ENCODE measurements at regions not wholly inside any gene's neighbourhood (a gene's known extent, or its start where the extent isn't known, plus 50 kb on each side); places are given as distances from the start of the nearest gene placed in this dataset.

DNA sequence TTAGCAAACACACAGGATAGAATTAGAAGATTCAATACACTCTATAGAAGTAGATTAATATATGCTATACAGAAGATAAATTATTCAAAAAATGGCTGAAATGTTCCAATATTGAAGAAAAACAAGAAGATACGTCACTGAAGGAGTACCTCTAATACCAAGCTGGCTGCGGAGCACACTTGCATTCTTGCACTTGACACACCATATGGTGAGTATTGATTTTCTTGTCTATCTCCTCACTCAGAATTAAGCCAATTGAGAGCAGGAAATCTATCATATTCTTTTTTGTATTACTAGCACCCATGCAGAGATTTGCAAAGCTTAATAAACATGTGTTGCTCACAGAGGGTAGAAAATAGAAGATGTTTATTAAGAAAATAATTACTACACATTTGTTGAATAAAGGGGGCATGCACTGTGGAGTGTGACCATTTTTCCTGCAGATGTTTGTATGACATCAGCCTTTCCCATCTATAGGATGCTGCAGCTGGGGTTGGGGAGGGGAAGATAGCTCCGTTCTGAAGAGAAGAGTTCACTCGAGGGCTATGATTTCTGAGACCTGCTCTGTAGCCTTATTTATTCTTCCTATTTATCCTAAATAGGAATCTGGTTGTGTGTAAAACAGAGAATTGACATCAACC is 318.1 kb downstream of the HHIPL2 start:
- H3K27me3 Mint-ChIP-seq: peaks cover 8 to 18% (median 17%) of the 10 kb centered on the region in 3 donors
- H3K36me3 Mint-ChIP-seq: no peaks in the 10 kb centered on the region
- DNase-seq (no peak), ATAC-seq (ENCODE audit: low read depth in 2 of 2) (no peak)
- no peak overlapping the region for H3K27ac Mint-ChIP-seq
- peaks cover 0 to 21% (median 5%) of the 10 kb centered on the region in 7 donors for H3K9me3 Mint-ChIP-seq
- no peak overlapping the region for H3K4me3 Mint-ChIP-seq
- H3K4me1 Mint-ChIP-seq: no peaks in the 10 kb centered on the region

DNA sequence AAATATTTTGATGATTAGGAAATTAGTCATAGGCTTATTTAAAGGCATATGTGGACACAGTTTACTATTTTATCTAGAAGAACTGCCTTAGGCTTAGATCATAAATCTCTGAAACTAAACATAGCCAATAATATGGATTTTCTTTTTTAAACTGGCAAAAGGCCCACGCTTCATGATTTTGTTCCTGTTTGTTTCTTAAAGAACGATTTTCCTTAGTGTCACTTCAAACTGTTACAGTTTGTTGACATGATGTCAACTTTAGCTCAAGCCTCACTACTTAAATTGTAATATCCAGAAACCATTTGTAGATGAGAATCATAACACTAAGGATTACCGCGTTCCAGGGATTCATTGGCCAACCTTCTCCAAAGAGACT is 322.6 kb downstream of the HHIPL2 start:
- no peaks in the 10 kb centered on the region for H3K36me3 Mint-ChIP-seq
- H3K27ac Mint-ChIP-seq: no peak overlapping the region
- no peak overlapping the region for H3K4me3 Mint-ChIP-seq
- H3K27me3 Mint-ChIP-seq: peaks cover 4 to 12% (median 8%) of the 10 kb centered on the region in 3 donors
- H3K4me1 Mint-ChIP-seq: no peaks in the 10 kb centered on the region
- DNase-seq: no peak
- peaks cover 0 to 21% (median 5%) of the 10 kb centered on the region in 7 donors for H3K9me3 Mint-ChIP-seq
- ATAC-seq (ENCODE audit: low read depth in 2 of 2): no peak

- no peak for DNase-seq
- Mint-ChIP-seq H3K27me3 (peaks cover 4 to 17% (median 8%) of the 10 kb centered on the region in 3 donors), H3K27ac (no peak overlapping the region), H3K4me1 (no peaks in the 10 kb centered on the region), H3K4me3 (no peak overlapping the region), H3K9me3 (peaks cover 3 to 21% (median 8%) of the 10 kb centered on the region in 7 donors), H3K36me3 (no peaks in the 10 kb centered on the region)
- no peak for ATAC-seq (ENCODE audit: low read depth in 2 of 2)
Observed at GRCh38 chr1:222224636-222225315, 323.1 kb downstream of the HHIPL2 start.

GRCh38 chr1:222224156-222224555 is 323.7 kb downstream of the HHIPL2 start:
- Mint-ChIP-seq H3K4me1 (no peaks in the 10 kb centered on the region), H3K36me3 (no peaks in the 10 kb centered on the region), H3K27ac (no peak overlapping the region), H3K9me3 (peaks cover 4 to 20% (median 9%) of the 10 kb centered on the region in 7 donors), H3K4me3 (no peak overlapping the region), H3K27me3 (peaks cover 4 to 17% (median 8%) of the 10 kb centered on the region in 3 donors)
- ATAC-seq (ENCODE audit: low read depth in 2 of 2) (no peak), DNase-seq (no peak)

GRCh38 chr1:222223010-222223409 is 324.9 kb downstream of the HHIPL2 start:
- H3K27me3 Mint-ChIP-seq: peaks cover 4 to 23% (median 13%) of the 10 kb centered on the region in 3 donors
- DNase-seq (no peak), ATAC-seq (ENCODE audit: low read depth in 2 of 2) (no peak)
- H3K4me3 Mint-ChIP-seq: no peak overlapping the region
- H3K4me1 Mint-ChIP-seq: no peaks in the 10 kb centered on the region
- H3K27ac Mint-ChIP-seq: no peak overlapping the region
- H3K9me3 Mint-ChIP-seq: peaks cover 1 to 17% (median 9%) of the 10 kb centered on the region in 7 donors
- H3K36me3 Mint-ChIP-seq: no peaks in the 10 kb centered on the region

DNA sequence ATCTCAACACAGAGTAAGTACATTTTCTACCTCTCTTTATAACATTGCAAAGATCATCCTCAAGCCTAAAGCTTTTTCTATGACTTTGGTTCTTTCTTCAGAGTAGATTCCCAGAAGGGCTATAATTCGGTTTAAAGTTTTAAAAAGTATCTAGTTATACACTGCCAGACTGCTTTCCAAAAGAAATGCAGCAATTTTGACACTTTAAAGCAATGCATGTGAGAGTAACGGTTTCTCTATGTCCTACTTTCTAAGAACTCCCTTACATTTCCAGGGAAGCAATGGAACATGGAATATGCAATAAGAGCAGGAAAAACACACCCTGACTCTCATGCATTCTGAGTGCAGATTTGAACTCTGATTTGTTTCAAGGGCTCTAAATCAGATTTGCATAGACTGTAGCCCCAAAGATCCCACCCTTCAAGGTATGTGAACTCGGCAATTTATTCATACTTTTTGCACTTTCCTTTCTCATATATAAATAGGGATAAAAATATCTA is 331.6 kb downstream of the HHIPL2 start:
- no peak for DNase-seq
- no peak overlapping the region for H3K4me3 Mint-ChIP-seq
- H3K4me1 Mint-ChIP-seq: no peaks in the 10 kb centered on the region
- no peak for ATAC-seq (ENCODE audit: low read depth in 2 of 2)
- peaks cover 0 to 23% (median 19%) of the 10 kb centered on the region in 3 donors for H3K27me3 Mint-ChIP-seq
- H3K9me3 Mint-ChIP-seq: peaks cover 0 to 7% (median 4%) of the 10 kb centered on the region in 7 donors
- H3K36me3 Mint-ChIP-seq: no peaks in the 10 kb centered on the region
- no peak overlapping the region for H3K27ac Mint-ChIP-seq

DNA sequence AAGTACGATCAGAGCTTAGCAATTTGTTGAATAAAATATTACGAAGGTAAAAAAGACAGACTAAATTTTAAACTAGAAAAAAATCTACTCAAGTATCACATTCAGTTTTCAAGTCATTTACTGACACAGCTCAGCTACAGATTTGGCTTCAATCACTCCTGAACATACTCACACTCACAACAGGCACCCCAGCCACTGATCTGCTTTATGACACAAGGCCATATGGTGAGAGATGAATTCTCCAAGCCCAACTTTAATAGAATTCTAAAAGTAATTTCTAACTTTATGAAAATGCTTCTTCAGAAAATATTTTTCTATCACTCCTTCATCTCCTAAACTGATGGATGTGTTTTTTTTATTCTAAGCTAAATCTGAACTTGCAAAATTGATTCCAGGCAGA is 337.1 kb downstream of the HHIPL2 start:
- ATAC-seq (ENCODE audit: low read depth in 2 of 2) (no peak), DNase-seq (no peak)
- no peaks in the 10 kb centered on the region for H3K4me1 Mint-ChIP-seq
- H3K27me3 Mint-ChIP-seq: peaks cover 3 to 15% (median 11%) of the 10 kb centered on the region in 3 donors
- no peak overlapping the region for H3K4me3 Mint-ChIP-seq
- no peaks in the 10 kb centered on the region for H3K36me3 Mint-ChIP-seq
- no peak overlapping the region for H3K27ac Mint-ChIP-seq
- H3K9me3 Mint-ChIP-seq: no peaks in the 10 kb centered on the region

- Mint-ChIP-seq H3K27me3 (peaks cover under 1 to 3% (median 2%) of the 10 kb centered on the region in 3 donors), H3K4me3 (no peak overlapping the region), H3K9me3 (no peaks in the 10 kb centered on the region), H3K36me3 (no peaks in the 10 kb centered on the region), H3K4me1 (no peaks in the 10 kb centered on the region), H3K27ac (no peak overlapping the region)
- DNase-seq (no peak), ATAC-seq (ENCODE audit: low read depth in 2 of 2) (no peak)
Observed at GRCh38 chr1:222204475-222204874, 343.4 kb downstream of the HHIPL2 start.

- no peaks in the 10 kb centered on the region for H3K9me3 Mint-ChIP-seq
- H3K27me3 Mint-ChIP-seq: peaks cover 6 to 12% (median 8%) of the 10 kb centered on the region in 3 donors
- no peaks in the 10 kb centered on the region for H3K36me3 Mint-ChIP-seq
- no peak for DNase-seq
- H3K4me1 Mint-ChIP-seq: no peaks in the 10 kb centered on the region
- no peak overlapping the region for H3K27ac Mint-ChIP-seq
- no peak for ATAC-seq (ENCODE audit: low read depth in 2 of 2)
- H3K4me3 Mint-ChIP-seq: no peak overlapping the region
Observed at GRCh38 chr1:222202831-222203230, 345.1 kb downstream of the HHIPL2 start.

DNA sequence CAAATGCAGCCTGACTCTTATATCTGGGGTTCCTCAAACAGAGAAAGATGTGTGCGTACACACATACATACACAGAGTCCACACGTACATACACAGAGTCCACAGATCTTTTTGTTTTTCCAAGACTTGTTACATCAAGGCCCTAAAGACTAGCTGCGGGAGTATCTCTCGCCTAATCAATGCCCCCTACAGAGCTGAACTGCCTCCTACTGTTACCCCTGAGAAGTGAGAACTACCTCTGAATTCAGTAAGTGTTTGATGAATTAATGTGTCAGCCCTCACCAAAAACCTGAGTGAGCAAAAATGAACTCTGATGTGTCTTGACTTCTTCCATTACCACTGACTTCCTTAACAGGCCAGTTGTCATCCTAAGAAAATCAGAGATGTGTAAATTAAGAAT is 351.2 kb downstream of the HHIPL2 start:
- Mint-ChIP-seq H3K27me3 (peaks cover 8 to 12% (median 10%) of the 10 kb centered on the region in 3 donors), H3K36me3 (peaks cover 0 to 3% of the 10 kb centered on the region in 2 donors), H3K4me1 (no peaks in the 10 kb centered on the region), H3K4me3 (no peak overlapping the region), H3K27ac (no peak overlapping the region), H3K9me3 (peaks cover 0 to 3% (median 0%) of the 10 kb centered on the region in 7 donors)
- DNase-seq (no peak), ATAC-seq (ENCODE audit: low read depth in 2 of 2) (no peak)

DNA sequence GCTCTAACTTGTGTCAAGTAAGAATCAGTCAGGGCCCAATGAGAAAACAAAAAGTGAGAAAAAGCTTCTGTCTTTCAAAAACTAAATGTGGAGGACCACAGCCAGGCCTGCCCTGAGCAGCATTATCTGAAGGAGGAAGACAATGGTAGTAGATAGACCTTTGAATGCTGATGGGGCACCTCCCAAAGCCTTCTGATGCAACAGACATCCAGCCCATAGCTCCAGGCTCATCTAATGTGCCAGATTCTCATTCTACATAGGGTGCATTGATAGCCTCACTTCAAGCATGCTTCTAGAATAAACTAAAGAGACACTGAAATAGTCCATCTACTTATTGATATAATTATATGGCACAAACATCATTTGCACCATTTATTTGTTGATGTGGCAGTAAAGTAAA is 351.6 kb downstream of the HHIPL2 start:
- H3K9me3 Mint-ChIP-seq: peaks cover 0 to 7% (median 0%) of the 10 kb centered on the region in 7 donors
- no peak overlapping the region for H3K27ac Mint-ChIP-seq
- H3K36me3 Mint-ChIP-seq: peaks cover 0 to 5% of the 10 kb centered on the region in 2 donors
- H3K4me3 Mint-ChIP-seq: no peak overlapping the region
- peaks cover 8 to 12% (median 12%) of the 10 kb centered on the region in 3 donors for H3K27me3 Mint-ChIP-seq
- H3K4me1 Mint-ChIP-seq: no peaks in the 10 kb centered on the region
- ATAC-seq (ENCODE audit: low read depth in 2 of 2) (no peak), DNase-seq (no peak)

GRCh38 chr1:222195857-222196256 is 352.0 kb downstream of the HHIPL2 start:
- H3K27me3 Mint-ChIP-seq: peaks cover 8 to 12% (median 12%) of the 10 kb centered on the region in 3 donors
- H3K9me3 Mint-ChIP-seq: peaks cover 0 to 8% (median 0%) of the 10 kb centered on the region in 7 donors
- no peak overlapping the region for H3K27ac Mint-ChIP-seq
- peaks cover 0 to 5% of the 10 kb centered on the region in 2 donors for H3K36me3 Mint-ChIP-seq
- no peak overlapping the region for H3K4me3 Mint-ChIP-seq
- ATAC-seq (ENCODE audit: low read depth in 2 of 2) (no peak), DNase-seq (no peak)
- no peaks in the 10 kb centered on the region for H3K4me1 Mint-ChIP-seq

DNA sequence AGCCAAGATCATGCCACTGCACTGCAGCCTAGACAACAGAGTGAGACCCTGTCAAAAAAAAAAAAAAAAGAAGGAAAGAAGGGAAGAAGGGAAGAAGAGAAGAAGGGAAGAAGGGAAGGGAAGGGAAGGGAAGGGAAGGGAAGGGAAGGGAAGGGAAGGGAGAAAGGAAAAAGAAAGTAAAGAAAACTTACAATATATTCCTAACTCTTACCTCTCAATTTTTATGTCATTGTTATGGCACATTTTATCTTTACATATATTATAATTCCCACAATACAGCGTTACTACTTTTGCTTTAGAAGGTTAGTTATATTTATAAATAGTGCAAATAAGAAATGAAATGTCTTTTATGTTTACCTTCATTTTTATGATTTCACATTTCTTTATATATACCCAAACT is 358.7 kb downstream of the HHIPL2 start:
- DNase-seq: no peak
- no peak for ATAC-seq (ENCODE audit: low read depth in 2 of 2)

More for the DNA sequence above, 358.7 kb downstream of the HHIPL2 start:
- H3K4me1 Mint-ChIP-seq: no peaks in the 10 kb centered on the region
- no peak overlapping the region for H3K4me3 Mint-ChIP-seq
- peaks cover 0 to 8% (median 5%) of the 10 kb centered on the region in 7 donors for H3K9me3 Mint-ChIP-seq
- H3K27me3 Mint-ChIP-seq: peaks cover 0 to 11% (median 8%) of the 10 kb centered on the region in 3 donors
- H3K36me3 Mint-ChIP-seq: peaks cover 0 to 5% of the 10 kb centered on the region in 2 donors
- no peak overlapping the region for H3K27ac Mint-ChIP-seq
